GM21515 (cell line): ENCODE measurements at regions not wholly inside any gene's neighbourhood (a gene's known extent, or its start where the extent isn't known, plus 50 kb on each side); places are given as distances from the start of the nearest gene placed in this dataset.
"Not testable (repeated sequence)": the region's sequence is repeated elsewhere in the genome, so short reads cannot be mapped to it uniquely, and the experiment has no call there.

ENCODE experiments used
- ATAC-seq: cut with Tn5 transposase; IDR thresholded peaks from one replicate; pipeline ENCODE4 v1.9.1; 2021; ENCODE audit not compliant: unreplicated experiment

DNA sequence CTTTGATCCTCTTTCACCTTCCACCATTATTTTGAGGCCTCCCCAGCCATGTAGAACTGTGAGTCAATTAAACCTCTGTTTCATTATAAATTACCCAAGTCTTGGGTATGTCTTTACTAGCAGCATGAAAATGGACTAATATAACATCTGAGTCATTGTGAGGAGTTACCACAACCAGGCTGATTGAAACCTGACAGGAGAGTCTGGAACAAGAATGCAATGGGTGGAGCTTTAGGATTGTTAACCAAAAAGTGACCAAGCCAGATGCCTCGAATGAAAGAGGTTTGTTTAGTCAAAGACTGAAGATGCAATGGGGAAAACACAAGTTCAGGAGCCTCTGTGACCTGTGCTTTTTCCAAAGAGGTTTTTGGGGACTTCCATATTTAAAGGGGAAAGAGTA, 659.0 kb downstream of the SLITRK6 start:
- no peak for ATAC-seq

DNA sequence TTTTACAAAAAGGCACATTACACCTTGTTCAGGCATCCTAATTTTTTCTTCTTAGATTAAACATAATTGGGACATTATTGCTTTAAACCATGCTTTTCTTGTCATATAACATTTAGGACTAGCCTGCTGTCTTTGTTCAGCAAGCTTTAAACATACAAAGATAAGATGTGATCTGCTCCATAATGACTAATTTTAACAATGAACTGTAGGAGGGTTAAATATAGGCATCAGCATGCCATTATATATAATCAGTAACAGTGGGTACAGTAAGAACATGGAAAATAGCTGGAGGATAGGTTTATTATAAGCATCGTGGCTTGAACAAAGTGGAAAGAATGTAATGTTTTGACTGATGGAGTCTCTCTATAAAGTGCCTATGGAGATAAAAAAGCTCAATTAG, 661.7 kb downstream of the SLITRK6 start:
- ATAC-seq, result no peak

DNA sequence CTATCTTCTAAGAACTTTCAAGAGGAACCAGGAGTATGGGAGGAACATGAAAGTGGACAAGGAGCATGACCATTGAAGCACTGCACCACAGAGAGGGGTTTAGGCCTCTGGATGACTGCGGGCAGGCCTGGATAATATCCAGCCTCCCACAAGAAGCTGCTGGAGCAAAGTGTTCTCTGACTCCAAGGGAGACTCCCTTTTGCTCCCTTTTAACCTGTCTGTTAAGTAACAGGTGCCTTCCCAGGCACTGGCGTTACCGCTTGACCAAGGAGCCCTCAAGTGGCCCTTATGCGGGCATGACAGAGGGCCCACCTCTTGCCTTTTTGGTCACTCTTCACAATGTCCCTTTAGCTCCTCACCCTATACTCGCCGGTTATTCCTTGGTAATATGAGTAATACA, 666.2 kb downstream of the SLITRK6 start:
- no peak for ATAC-seq

DNA sequence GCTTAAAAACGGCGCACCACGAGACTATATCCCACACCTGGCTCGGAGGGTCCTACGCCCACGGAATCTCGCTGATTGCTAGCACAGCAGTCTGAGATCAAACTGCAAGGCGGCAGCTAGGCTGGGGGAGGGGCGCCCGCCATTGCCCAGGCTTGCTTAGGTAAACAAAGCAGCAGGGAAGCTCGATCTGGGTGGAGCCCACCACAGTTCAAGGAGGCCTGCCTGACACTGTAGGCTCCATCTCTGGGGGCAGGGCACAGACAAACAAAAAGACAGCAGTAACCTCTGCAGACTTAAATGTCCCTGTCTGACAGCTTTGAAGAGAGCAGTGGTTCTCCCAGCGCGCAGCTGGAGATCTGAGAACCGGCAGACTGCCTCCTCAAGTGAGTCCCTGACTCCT, 675.7 kb downstream of the SLITRK6 start:
- not testable (repeated sequence) for ATAC-seq

DNA sequence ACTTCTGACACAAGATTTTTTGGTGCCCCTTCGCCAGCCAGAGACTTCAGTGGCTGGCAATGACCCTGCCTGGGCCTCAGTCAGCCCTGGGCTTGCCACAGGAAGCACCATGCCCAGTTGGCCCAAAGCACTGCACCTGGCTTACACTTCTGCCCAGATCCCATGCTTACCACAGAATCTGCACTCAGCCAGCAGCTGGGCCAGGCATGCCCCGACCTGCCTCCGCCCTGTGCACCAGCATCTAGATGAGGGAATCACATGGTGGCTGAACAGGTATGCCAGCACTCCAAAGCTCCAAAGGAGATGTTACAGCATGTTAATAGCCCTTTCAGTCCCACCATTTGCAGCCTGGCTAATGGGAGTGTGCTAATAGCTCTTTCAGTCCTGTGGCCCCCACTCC, 690.9 kb downstream of the SLITRK6 start:
- no peak for ATAC-seq

DNA sequence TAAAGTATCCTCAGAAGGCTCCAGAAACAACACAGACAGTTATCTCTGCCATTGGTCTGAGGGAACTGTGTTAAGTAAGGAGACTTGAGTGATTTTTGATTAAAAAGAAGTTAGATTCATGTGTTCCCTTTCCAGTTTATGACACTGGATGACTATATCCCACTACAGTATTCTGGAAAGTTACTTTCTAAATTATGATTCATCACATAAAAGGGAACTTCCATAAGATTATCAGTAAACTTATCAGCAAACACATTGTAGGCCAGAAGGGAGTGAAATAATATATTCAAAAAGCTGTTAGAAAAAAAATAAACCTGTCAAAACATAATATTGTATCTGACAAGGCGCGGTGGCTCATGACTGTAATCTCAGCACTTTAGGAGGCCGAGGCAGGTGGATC, 700.0 kb downstream of the SLITRK6 start:
- no peak for ATAC-seq

DNA sequence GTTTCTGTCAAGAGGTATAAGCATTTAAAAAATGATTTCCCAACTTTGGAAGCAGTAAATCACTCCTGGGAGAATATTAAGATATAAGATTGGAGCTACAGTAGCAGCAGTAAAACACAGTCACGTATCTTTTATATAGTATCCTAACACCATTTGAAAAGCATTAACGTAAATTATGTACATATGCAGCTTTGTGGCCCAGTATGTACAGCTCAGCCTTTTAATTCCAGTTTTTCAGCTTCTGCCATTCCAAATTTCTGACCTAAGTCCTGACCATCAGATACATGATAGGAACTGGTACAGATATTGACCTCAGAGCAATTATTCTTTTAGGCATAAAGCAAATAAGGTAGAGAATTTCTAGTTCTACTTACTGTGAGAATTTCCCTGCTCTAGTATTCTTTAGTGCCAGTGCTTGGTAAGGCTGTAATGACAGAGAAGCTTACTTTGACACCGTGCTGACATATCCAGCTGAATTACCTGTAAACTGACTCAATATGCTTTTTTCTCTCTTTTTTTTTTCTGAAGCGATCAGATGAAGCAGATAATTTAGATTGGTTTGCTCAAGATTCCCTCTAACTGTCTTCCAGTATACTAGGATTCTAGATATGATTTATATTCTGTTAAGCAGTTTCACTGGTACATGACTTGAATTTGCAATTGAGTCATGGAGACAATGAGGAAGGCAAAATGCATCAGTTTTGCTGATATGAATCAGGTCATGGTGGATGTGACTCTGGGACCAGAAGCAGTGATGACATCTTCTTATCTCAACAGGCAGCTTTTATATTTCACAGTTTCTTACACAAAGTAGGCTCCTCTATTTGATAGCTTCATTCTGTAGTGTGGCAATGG, 703.6 kb downstream of the SLITRK6 start:
- ATAC-seq, result no peak

DNA sequence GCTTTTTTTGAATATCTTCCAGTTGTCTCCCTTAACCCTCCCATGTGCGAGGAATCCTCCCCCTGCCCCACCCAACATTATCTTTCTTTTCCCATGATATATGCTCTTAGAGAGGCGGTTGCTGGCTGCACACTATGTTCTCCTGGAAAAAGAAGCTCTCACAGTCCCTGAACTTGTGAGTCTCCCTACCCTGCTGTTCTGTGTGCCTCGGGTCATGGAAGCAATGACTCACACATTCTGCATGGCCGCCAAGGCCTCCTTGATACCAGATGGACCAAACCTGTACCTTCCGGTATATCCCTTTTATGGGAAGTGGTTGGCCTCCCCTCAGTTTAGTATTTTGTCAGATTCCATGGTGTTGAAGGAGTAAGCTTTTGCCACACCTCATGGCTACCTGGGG, 705.4 kb downstream of the SLITRK6 start:
- ATAC-seq, result no peak

DNA sequence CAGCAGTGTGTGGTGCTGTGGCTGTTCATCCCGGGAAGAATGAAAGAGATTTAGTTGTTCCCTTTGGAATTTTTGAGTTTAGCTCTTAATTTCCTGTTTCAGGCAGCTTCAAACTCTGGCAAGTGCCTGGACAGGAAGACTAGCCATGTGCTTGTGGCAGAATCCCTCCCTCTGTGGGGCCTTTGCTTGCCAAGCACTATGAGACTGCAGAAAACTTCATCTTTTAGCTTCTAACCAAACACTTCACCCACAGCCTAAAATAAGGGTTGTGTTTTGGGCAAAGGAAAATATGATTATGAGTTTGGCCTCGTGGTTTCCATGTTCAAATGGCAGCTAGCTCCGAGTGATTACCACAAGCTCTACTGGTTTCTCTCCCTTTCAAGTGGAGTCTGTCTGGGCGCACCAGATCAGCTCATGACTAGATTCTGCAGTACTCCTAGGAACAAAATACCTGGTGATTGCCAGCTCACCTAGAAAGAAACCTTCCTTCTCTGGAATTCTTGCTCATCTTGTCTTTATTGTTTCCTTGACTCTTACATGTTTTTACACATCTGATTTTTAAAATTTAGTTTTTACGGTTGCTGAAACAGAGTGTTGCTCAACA, 707.5 kb downstream of the SLITRK6 start:
- no peak for ATAC-seq

DNA sequence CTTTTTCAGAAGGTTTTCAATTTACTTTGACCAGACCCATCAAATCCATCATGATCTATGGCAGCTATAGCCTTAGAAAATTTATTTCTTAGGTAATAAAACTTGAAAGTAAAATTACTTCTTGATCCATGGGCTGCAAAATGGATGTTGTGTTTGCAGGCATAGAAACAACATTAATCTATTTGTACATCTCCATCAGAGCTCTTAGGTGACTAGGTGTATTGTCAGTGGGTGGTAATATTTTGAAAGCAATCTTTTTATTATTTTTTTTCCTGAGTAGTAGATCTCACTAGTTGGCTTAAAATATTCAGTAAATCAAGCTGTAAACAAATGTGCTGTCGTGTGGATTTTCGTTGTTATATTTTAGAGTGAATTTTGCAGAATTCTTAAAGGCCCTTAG, 710.0 kb downstream of the SLITRK6 start:
- ATAC-seq, result no peak

DNA sequence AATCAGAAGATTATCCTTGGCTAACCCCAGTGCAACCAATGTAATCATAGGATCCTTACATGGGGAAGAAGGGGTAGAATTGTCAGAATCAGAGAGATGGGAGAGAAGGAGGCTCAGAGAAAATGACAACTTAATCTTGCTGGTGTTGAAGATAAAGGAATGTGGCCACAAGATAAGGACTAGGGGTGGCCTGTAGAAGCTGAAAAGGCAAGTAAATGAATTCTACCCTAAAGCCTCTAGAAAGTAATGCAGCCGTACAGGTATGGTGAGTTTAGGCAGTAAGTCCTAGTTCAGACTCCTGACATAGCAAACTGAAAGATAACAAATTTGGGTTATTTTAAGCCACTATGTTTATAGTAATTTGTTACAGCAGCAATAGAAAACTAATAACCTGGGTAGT, 718.5 kb downstream of the SLITRK6 start:
- no peak for ATAC-seq

DNA sequence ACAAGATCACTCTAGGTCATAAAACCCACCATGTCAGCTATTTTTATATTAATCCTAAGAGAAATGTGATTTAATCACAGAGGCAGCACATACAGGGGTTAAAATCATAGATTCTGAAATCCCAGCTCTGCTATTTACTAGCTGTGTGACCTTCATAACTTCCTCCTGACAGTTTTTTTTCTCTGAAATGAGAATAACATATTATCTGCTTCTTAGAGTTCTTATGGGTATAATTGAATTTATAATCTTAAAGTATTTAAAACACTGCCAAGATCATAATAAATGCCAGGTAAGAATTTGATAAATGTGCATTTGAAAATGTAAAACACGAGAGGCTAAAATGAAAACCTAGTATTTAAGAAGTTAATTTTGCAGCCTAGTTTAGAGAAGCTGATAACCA, 722.9 kb downstream of the SLITRK6 start:
- ATAC-seq, result no peak

DNA sequence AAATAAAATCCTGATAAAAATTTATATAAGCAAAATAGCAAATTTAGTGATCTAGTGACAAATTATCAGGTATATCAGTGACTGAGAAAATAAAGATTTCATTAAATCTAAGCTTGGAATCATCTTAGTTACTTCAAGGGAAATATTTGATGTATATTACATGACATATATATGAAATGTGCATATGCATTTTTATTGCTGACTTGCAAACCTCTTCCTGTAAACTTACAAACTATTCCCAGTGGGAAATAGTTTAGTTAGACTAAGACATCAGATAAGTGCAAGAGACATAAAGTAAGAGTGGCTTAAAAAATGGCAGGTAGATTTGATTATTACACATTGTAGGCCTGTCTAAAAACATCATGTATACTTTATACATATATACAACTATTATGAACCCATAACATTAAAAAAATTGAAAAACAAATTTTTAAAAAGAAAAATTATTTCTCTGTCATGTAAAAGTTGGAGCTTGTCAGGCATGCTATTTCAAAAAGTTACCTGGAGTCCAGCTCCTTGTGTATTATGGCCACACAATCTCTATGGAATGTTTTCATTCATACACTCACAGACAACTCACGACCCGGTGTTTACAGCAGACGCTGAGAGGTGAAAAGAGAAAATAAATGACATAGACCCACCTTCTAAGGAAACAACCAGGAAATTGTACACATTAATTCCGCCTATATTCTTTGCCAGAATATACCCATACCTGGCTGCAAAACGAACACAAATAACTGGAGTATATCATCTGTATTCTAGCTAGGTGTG, 724.5 kb downstream of the SLITRK6 start:
- no peak for ATAC-seq

DNA sequence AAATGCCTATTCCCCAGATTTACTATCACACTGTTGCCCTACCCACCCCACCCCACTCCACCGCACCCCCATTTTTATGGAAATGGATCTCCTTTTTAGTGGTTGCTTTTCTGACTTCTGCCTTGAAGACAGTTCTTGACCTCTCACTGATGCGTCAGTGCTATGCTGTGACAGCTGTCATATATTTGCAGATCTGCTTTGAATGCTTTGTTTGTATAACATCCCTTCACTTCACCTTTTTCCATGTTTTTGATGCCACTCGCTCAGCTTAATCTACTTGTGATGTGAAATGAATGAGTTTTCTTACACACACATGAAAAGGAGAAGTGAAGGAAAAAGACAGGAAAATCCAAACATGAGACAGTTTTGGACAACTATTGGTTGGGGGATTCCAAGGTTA, 731.0 kb downstream of the SLITRK6 start:
- ATAC-seq, result no peak

DNA sequence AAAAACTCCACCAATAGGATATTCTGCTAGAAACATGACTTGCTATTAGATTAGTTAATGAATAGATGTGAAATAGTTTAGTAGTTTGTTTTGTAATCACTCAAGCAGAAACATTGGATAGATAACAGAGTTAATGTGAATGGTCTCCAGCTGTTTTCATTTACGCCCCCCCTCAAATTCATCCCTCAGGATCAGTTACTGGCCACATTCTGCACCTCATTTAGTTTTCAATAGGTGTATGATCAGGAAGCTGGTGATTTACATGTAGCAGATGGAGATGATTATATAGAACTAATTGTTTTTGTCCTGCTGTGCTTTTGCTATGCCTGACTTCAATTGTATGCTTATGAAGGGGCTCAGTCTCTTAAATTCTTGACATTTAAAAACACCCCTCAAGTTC, 759.0 kb downstream of the SLITRK6 start:
- ATAC-seq, result no peak

DNA sequence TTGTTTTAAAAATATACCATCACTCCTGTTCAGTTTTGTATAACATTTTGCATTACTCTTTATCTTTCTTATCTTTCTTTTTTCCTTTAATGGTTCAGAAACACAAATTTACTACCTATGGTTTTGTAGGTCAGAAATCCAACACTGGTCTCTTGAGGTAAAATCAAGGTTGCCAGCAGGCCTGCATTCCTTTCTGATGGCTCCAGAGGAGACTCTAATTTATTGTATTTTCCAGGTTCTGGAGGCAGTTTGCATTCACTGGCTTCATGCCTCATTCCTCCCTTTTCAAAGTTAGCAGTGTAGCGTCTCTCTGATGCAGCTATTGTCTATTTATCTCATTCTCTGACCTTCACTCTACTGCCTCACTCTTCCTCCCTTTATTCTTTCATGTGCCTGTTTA, 767.4 kb downstream of the SLITRK6 start:
- ATAC-seq, result no peak

DNA sequence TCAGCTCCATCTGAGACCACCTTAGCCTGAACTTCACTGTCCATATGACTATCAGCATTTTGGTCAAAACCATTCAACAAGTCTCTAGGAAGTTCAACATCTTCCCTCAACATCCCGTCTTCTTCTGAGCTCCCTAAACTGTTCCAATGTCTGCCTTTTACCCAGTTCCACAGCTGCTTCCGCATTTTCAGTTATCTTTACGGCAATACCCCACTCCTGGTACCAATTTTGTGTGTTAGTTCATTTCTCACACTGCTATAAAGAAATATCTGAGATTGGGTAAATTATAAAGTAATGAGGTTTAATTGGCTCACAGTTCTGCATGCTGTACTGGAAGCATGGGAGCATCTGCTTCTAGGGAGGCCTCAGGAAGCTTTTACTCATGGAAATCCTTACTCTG, 771.2 kb downstream of the SLITRK6 start:
- no peak for ATAC-seq

DNA sequence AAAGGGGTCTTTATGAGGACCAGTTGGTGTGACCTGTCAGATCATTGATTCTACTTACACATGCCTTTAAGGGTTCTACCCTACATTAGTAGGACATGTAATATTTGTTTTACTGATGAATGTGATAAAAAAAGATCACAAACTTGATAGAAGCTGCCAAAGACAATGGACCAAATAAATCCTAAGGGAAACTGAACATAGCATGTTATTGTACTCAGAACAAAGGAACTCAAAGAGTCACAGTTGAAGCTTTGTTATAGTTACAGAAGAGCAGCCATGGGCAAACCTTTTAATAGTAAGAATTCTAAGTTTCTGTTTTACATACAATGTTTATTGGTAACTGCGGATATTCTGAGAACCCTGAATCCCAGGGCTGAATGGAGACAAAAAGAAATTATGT, 780.1 kb downstream of the SLITRK6 start:
- no peak for ATAC-seq

DNA sequence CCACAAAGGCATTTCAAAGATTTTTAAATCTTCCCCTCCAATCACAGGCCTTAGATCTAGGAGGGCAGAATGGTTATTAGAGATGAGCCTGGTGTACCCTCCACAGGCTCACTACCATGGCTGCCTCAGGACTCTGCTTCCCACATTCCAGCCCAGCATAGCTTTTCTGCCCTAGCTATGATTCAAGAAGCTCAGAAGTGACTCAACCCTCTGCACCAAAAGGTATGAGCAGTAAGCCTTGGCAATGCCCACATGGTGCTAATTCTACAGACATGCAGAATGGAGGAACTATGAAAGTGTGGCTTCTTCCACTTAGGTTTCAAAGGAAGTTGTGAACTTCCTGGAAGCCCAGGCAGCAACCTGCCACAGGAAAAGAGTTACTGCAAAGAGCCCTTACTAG, 786.2 kb downstream of the SLITRK6 start:
- no peak for ATAC-seq

DNA sequence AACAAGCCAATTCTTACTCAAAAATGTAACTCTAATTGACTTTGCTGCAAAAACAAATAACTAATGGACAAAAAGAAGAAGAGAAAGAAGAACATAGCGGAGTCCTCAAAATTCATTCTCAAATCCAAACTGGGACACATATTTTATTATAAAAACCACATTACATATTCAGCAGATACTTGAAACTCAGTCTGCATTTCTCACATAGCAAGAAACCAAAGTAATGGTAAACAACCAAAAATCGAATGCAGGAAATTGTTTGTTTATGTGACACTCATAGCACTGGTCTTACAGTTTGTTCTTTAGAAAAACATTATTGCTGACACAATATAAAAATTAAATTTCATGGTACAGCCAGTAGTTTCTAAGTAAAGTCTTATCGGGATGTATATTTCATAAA, 789.8 kb downstream of the SLITRK6 start:
- no peak for ATAC-seq

DNA sequence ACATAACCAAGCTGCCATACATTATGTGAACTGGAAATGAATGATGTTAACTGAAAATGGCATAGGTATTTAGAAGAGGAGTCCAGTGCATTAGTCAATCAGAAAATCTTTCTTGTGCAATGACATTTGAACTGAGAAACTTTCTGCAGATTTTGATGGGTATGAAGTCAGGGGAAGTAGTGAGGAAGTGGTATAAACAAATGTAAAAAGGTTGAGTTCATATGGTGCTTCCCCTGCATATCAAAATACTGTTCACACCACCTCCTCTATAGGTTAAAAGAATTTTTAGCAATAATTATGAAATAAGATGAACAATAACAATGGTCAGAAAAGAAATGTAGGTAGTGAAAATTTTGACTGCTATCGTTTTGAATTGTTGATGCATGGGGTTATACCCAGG, 800.0 kb downstream of the SLITRK6 start:
- ATAC-seq, result no peak

DNA sequence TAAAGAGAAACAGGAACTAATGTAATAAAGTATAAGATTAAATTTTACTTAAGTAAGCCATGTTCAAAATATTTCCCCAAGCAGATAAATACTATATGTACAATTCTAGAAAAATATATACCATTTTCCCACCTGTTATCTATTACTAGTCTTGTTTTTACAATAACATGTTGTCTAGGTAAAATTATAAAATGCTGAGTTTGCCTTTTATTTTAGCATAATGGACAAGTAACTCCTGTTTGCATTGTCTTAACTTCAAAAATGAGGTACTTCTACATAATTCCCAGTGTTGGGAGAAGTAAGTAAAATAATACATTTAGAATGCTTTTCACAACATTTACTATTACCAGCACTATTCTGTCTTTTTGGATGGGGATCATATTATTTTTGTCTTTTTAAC, 800.5 kb downstream of the SLITRK6 start:
- ATAC-seq, result no peak
